Stomach (tissue), 4 donors: ENCODE measurements at regions not wholly inside any gene's neighbourhood (a gene's known extent, or its start where the extent isn't known, plus 50 kb on each side); places are given as distances from the start of the nearest gene placed in this dataset.

Experiments
- CTCF ChIP-seq, 7 experiments: fragments of 450-650 bp in 4 of 7; fragments of 200-600 bp in 3 of 7; sonication (generic) in 3 of 7; IDR thresholded peaks; one replicate each; pipeline ENCODE4 v1.5.1; 2016 to 2019; ENCODE audit warnings: antibody characterized with exemption in 7 of 7, control low read depth in 2 of 7, mild to moderate bottlenecking in 1 of 7
- EP300 ChIP-seq: sonication (generic); formaldehyde crosslinking; IDR thresholded peaks from one replicate; pipeline ENCODE4 v1.6.1; 2017; ENCODE audit warnings: antibody characterized with exemption
- POLR2A ChIP-seq, 4 donors: fragments of 450-650 bp; IDR thresholded peaks; one replicate each; pipeline ENCODE4 v1.6.1; 2016; ENCODE audit warnings: antibody characterized with exemption in 4 of 4, control low read depth in 2 of 4, mild to moderate bottlenecking in 1 of 4, moderate library complexity in 1 of 4
- POLR2AphosphoS5 ChIP-seq, 3 donors: sonication (generic); formaldehyde crosslinking; IDR thresholded peaks; one replicate each; pipeline ENCODE4 v1.6.1; 2016; ENCODE audit warnings: antibody characterized with exemption in 3 of 3

GRCh38 chr13:79815041-79815440 is 334.1 kb downstream of the NDFIP2 start:
- TF ChIP-seq POLR2AphosphoS5 (IDR thresholded peaks at IDR 0.05) (no peak), POLR2A (IDR thresholded peaks at IDR 0.05) (no peak), CTCF (IDR thresholded peaks at IDR 0.05) (no peak), EP300 (no peak)
